SK-N-SH treated with all-trans-retinoic acid at 6 μM for 48 hours (cell line): ENCODE measurements at regions not wholly inside any gene's neighbourhood (a gene's known extent, or its start where the extent isn't known, plus 50 kb on each side); places are given as distances from the start of the nearest gene placed in this dataset.

Experiments
- ATAC-seq: fragments of 200-7000 bp; cut with Tn5 transposase; 3 replicates; pipeline ENCODE4 v1.9.1; 2020; ENCODE audit warnings: mild to moderate bottlenecking, moderate library complexity
- ARNTL ChIP-seq: fragments of 450-650 bp; formaldehyde crosslinking; IDR thresholded peaks from 2 replicates; pipeline ENCODE4 v1.5.0; 2020; ENCODE audit warnings: low read depth, mild to moderate bottlenecking, moderate library complexity, borderline replicate concordance
- BACH2 ChIP-seq: fragments of 250-450 bp; sonication (Bioruptor Pico); IDR thresholded peaks from 2 replicates; pipeline ENCODE4 v1.9.0; 2021; ENCODE audit warnings: mild to moderate bottlenecking, borderline replicate concordance
- CREB5 ChIP-seq: fragments of 250-450 bp; sonication (Bioruptor Pico); IDR thresholded peaks from 2 replicates; pipeline ENCODE4 v1.5.1; 2020; ENCODE audit warnings: low read depth, mild to moderate bottlenecking, moderate library complexity
- CSDC2 ChIP-seq: fragments of 250-450 bp; sonication (Bioruptor Pico); IDR thresholded peaks from 2 replicates; pipeline ENCODE4 v1.5.0; 2020; ENCODE audit warnings: mild to moderate bottlenecking, moderate library complexity
- CSRNP3 ChIP-seq: fragments of 250-450 bp; sonication (Bioruptor Pico); IDR thresholded peaks from 2 replicates; pipeline ENCODE4 v1.5.1; 2021; ENCODE audit warnings: mild to moderate bottlenecking, moderate library complexity
- ESRRG ChIP-seq: fragments of 250-450 bp; sonication (Bioruptor Pico); IDR thresholded peaks from 2 replicates; pipeline ENCODE4 v1.6.1; 2021; ENCODE audit warnings: mild to moderate bottlenecking
- GLIS3 ChIP-seq: fragments of 250-450 bp; sonication (Bioruptor Pico); IDR thresholded peaks from 2 replicates; pipeline ENCODE4 v1.5.0; 2020; ENCODE audit warnings: mild to moderate bottlenecking, moderate library complexity
- ISL1 ChIP-seq: fragments of 250-450 bp; sonication (Bioruptor Pico); IDR thresholded peaks from 2 replicates; pipeline ENCODE4 v2.1.2; 2022; ENCODE audit warnings: mild to moderate bottlenecking, moderate library complexity
- OSR1 ChIP-seq: fragments of 250-450 bp; sonication (Bioruptor Pico); IDR thresholded peaks from 2 replicates; pipeline ENCODE4 v1.8.0; 2022; ENCODE audit warnings: moderate library complexity, mild to moderate bottlenecking, inconsistent platforms
- POU6F1 ChIP-seq: fragments of 250-450 bp; sonication (Bioruptor Pico); IDR thresholded peaks from 2 replicates; pipeline ENCODE4 v1.8.0; 2021; ENCODE audit warnings: low read depth, mild to moderate bottlenecking, moderate library complexity, borderline replicate concordance
- PPARA ChIP-seq: fragments of 250-450 bp; sonication (Bioruptor Pico); IDR thresholded peaks from 2 replicates; pipeline ENCODE4 v1.5.0; 2020; ENCODE audit warnings: mild to moderate bottlenecking, borderline replicate concordance
- RARB ChIP-seq: fragments of 250-450 bp; sonication (Bioruptor Pico); IDR thresholded peaks from 2 replicates; pipeline ENCODE4 v1.8.0; 2021; ENCODE audit warnings: mild to moderate bottlenecking, moderate library complexity
- SNAI2 ChIP-seq: fragments of 250-450 bp; sonication (Bioruptor Pico); IDR thresholded peaks from 2 replicates; pipeline ENCODE4 v1.5.0; 2020; ENCODE audit warnings: mild to moderate bottlenecking, moderate library complexity
- TCF4 ChIP-seq: fragments of 250-450 bp; sonication (Bioruptor Pico); IDR thresholded peaks from 2 replicates; pipeline ENCODE4 v1.8.0; 2021; ENCODE audit warnings: mild to moderate bottlenecking, moderate library complexity, borderline replicate concordance
- TOX ChIP-seq: fragments of 250-450 bp; sonication (Bioruptor Pico); IDR thresholded peaks from 2 replicates; pipeline ENCODE4 v1.8.0; 2021; ENCODE audit warnings: mild to moderate bottlenecking, moderate library complexity, borderline replicate concordance
- TSHZ2 ChIP-seq: fragments of 250-450 bp; sonication (Bioruptor Pico); IDR thresholded peaks from 2 replicates; pipeline ENCODE4 v1.5.0; 2020; ENCODE audit warnings: mild to moderate bottlenecking, moderate library complexity
- ZC3H10 ChIP-seq: fragments of 250-450 bp; sonication (Bioruptor Pico); IDR thresholded peaks from 2 replicates; pipeline ENCODE4 v1.5.1; 2021; ENCODE audit warnings: mild to moderate bottlenecking, moderate library complexity
- ZFP30 ChIP-seq: fragments of 450-650 bp; formaldehyde crosslinking; IDR thresholded peaks from 2 replicates; pipeline ENCODE4 v1.5.0; 2022; ENCODE audit warnings: mild to moderate bottlenecking, moderate library complexity
- ZNF565 ChIP-seq: fragments of 450-650 bp; formaldehyde crosslinking; conservative IDR thresholded peaks from 2 replicates; pipeline ENCODE4 v1.5.0; 2020; ENCODE audit warnings: low read depth, mild to moderate bottlenecking, moderate library complexity

- TF ChIP-seq OSR1 (CRISPR knock-in tag) (no peak), SNAI2 (CRISPR knock-in tag) (no peak), POU6F1 (no peak), BACH2 (CRISPR knock-in tag) (no peak), GLIS3 (CRISPR knock-in tag) (no peak)
- TF ChIP-seq, all 23 proteins: peak for 0
Observed at GRCh38 chr13:22271903-22272302, 601.0 kb downstream of the FGF9 start (continued).

GRCh38 chr13:22275393-22275792 lies 604.5 kb downstream of the FGF9 start:
- ATAC-seq: no peak
- TF ChIP-seq CREB5 (no peak), CSDC2 (CRISPR knock-in tag) (no peak), ZC3H10 (CRISPR knock-in tag) (no peak)

- no peak for ATAC-seq
- no peak for TF ChIP-seq ESRRG
- no peak for TF ChIP-seq TOX (CRISPR knock-in tag)
- TF ChIP-seq OSR1 (CRISPR knock-in tag): no peak
- TF ChIP-seq ISL1 (CRISPR knock-in tag): no peak
Observed at GRCh38 chr13:22276616-22277015, 605.7 kb downstream of the FGF9 start.

- TF ChIP-seq ISL1 (CRISPR knock-in tag): no peak
- no peak for TF ChIP-seq CSRNP3 (CRISPR knock-in tag)
- no peak for TF ChIP-seq ARNTL (CRISPR knock-in tag)
- TF ChIP-seq GLIS3 (CRISPR knock-in tag): no peak
- no peak for TF ChIP-seq TCF4 (CRISPR knock-in tag)
- TF ChIP-seq ZNF565 (CRISPR knock-in tag): no peak
- no peak for TF ChIP-seq CREB5
- TF ChIP-seq TSHZ2: no peak
- TF ChIP-seq ZFP30 (CRISPR knock-in tag): no peak
- TF ChIP-seq RARB (CRISPR knock-in tag): no peak
- TF ChIP-seq OSR1 (CRISPR knock-in tag): no peak
- no peak for TF ChIP-seq PPARA (CRISPR knock-in tag)
- no peak for TF ChIP-seq ZC3H10 (CRISPR knock-in tag)
- ATAC-seq: no peak
Observed at GRCh38 chr13:22278336-22278929, 607.6 kb downstream of the FGF9 start.

GRCh38 chr13:22285867-22286266 lies 615.0 kb downstream of the FGF9 start:
- ATAC-seq: no peak
- TF ChIP-seq POU6F1 (no peak), CSRNP3 (CRISPR knock-in tag) (no peak), TOX (CRISPR knock-in tag) (no peak), CREB5 (no peak), RARB (CRISPR knock-in tag) (no peak)
